ENCODE measurements at regions not wholly inside any gene's neighbourhood (a gene's known extent, or its start where the extent isn't known, plus 50 kb on each side); places are given as distances from the start of the nearest gene placed in this dataset.

- Histone ChIP-seq H2AFZ (ENCODE audit: control insufficient read depth, low read length) (no peak overlapping the region), H3K4me2 (ENCODE audit: control insufficient read depth, extremely low read depth, insufficient read depth, low read depth, low read length) (no peak overlapping the region), H3K9ac (ENCODE audit: control insufficient read depth, extremely low read depth, insufficient read depth, low read length) (no peak overlapping the region), H4K20me1 (ENCODE audit: control insufficient read depth, extremely low read depth, insufficient read depth, low read length) (no peaks in the 10 kb centered on the region), H3K9me1 (ENCODE audit: control insufficient read depth, extremely low read depth, insufficient read depth, low read length) (no peaks in the 10 kb centered on the region), H3K36me3 (ENCODE audit: control insufficient read depth in 2 of 2, extremely low read depth in 1 of 2, insufficient read depth in 2 of 2, low read length in 2 of 2) (no peaks in the 10 kb centered on the region), H3K4me3 (ENCODE audit: control insufficient read depth in 2 of 3, extremely low read depth in 1 of 3, insufficient read depth in 2 of 3, low read depth in 1 of 3, low read length in 3 of 3) (no peak overlapping the region), H3K9me3 (ENCODE audit: control insufficient read depth, low read depth, low read length) (no peaks in the 10 kb centered on the region), H3K79me2 (ENCODE audit: control insufficient read depth, insufficient read depth, low read length) (no peaks in the 10 kb centered on the region), H3K27me3 (ENCODE audit: control insufficient read depth, extremely low read depth, insufficient read depth, low read length) (peaks cover 14% of the 10 kb centered on the region), H3K27ac (ENCODE audit: control insufficient read depth, insufficient read depth, low read length) (no peak overlapping the region), H3K4me1 (ENCODE audit: control insufficient read depth, extremely low read depth, insufficient read depth, low read length) (no peaks in the 10 kb centered on the region)
- FAIRE-seq, result no peak
- DNase-seq (ENCODE audit: low read depth, low spot score), result no peak
- no peak for TF ChIP-seq CTCF (optimal IDR thresholded peaks at IDR 0.05 in 1 of 3, IDR thresholded peaks at IDR 0.05 in 1 of 3, conservative IDR thresholded peaks at IDR 0.05 in 1 of 3; ENCODE audit: extremely low read depth in 1 of 3, insufficient read depth in 2 of 3, low read length in 3 of 3)
- no peak for TF ChIP-seq EZH2 (IDR thresholded peaks at IDR 0.05; ENCODE audit: low read length)
- dilution Hi-C loops (cut with MboI; ENCODE audit: extremely low pct_ligation_motif_present, low sequenced_read_pairs), result no loop called here
Measured at GRCh38 chr13:75194717-75195462, 287.1 kb downstream of the TBC1D4 start.

- H3K4me1 ChIP-seq (ENCODE audit: control insufficient read depth, extremely low read depth, insufficient read depth, low read length), result peaks cover 2% of the 10 kb centered on the region
- H2AFZ ChIP-seq (ENCODE audit: control insufficient read depth, low read length), result no peak overlapping the region
- no peak overlapping the region for H3K4me3 ChIP-seq (ENCODE audit: control insufficient read depth in 2 of 3, extremely low read depth in 1 of 3, insufficient read depth in 2 of 3, low read depth in 1 of 3, low read length in 3 of 3)
- H3K79me2 ChIP-seq (ENCODE audit: control insufficient read depth, insufficient read depth, low read length), result no peaks in the 10 kb centered on the region
- H3K4me2 ChIP-seq (ENCODE audit: control insufficient read depth, extremely low read depth, insufficient read depth, low read depth, low read length), result no peak overlapping the region
- no peaks in the 10 kb centered on the region for H3K36me3 ChIP-seq (ENCODE audit: control insufficient read depth in 2 of 2, extremely low read depth in 1 of 2, insufficient read depth in 2 of 2, low read length in 2 of 2)
- no peak overlapping the region for H3K9ac ChIP-seq (ENCODE audit: control insufficient read depth, extremely low read depth, insufficient read depth, low read length)
- peaks cover 7% of the 10 kb centered on the region for H3K9me3 ChIP-seq (ENCODE audit: control insufficient read depth, low read depth, low read length)
- TF ChIP-seq CTCF (optimal IDR thresholded peaks at IDR 0.05 in 1 of 3, IDR thresholded peaks at IDR 0.05 in 1 of 3, conservative IDR thresholded peaks at IDR 0.05 in 1 of 3; ENCODE audit: extremely low read depth in 1 of 3, insufficient read depth in 2 of 3, low read length in 3 of 3), result no peak
- no peak for TF ChIP-seq EZH2 (IDR thresholded peaks at IDR 0.05; ENCODE audit: low read length)
- peaks cover 11% of the 10 kb centered on the region for H3K27me3 ChIP-seq (ENCODE audit: control insufficient read depth, extremely low read depth, insufficient read depth, low read length)
- FAIRE-seq, result no peak
- dilution Hi-C loops (cut with MboI; ENCODE audit: extremely low pct_ligation_motif_present, low sequenced_read_pairs), result no loop called here
- DNase-seq (ENCODE audit: low read depth, low spot score), result no peak
- H3K9me1 ChIP-seq (ENCODE audit: control insufficient read depth, extremely low read depth, insufficient read depth, low read length), result no peaks in the 10 kb centered on the region
- no peak overlapping the region for H3K27ac ChIP-seq (ENCODE audit: control insufficient read depth, insufficient read depth, low read length)
- H4K20me1 ChIP-seq (ENCODE audit: control insufficient read depth, extremely low read depth, insufficient read depth, low read length), result no peaks in the 10 kb centered on the region
Measured at GRCh38 chr13:75186379-75186778, 295.6 kb downstream of the TBC1D4 start.
